ENCODE measurements at regions not wholly inside any gene's neighbourhood (a gene's known extent, or its start where the extent isn't known, plus 50 kb on each side); places are given as distances from the start of the nearest gene placed in this dataset.

DNA sequence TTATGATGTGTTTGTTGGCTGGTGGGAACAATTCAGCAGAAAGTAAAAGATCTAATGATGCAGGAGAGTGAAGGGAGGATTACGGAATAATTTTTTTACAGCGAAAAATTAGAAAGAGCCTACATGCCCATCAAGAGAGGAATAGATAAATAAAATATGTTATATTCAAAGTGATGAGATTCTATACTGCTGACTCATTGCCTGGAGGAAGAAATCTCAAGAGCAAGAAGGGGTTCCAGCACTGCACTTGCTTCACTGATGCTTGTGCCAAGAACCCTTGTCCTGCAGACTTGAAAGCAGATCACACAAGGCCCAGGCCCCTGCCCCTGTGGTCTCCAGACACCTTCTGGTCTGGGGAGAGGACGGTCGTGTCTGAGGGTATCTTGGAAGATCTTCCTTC is 295.1 kb upstream of the POU3F1 start:
- Histone ChIP-seq H3K27ac (no peak overlapping the region), H3K4me1 (replicated peaks in 1 of 2) (no peaks in the 10 kb centered on the region), H3K36me3 (replicated peaks in 1 of 2) (no peaks in the 10 kb centered on the region), H3K9me3 (replicated peaks in 1 of 3) (no peaks in the 10 kb centered on the region), H3K4me3 (no peak overlapping the region), H3K27me3 (no peaks in the 10 kb centered on the region)
- DNase-seq, result no peak
- no peak for TF ChIP-seq POLR2A (IDR thresholded peaks at IDR 0.05)
- intact Hi-C loops (cut with DNase I), result no loop called here
- WGBS, 4 donors, result 62 to 84% (median 72%) methylated on average over 4 of the region's 4 CpGs

DNA sequence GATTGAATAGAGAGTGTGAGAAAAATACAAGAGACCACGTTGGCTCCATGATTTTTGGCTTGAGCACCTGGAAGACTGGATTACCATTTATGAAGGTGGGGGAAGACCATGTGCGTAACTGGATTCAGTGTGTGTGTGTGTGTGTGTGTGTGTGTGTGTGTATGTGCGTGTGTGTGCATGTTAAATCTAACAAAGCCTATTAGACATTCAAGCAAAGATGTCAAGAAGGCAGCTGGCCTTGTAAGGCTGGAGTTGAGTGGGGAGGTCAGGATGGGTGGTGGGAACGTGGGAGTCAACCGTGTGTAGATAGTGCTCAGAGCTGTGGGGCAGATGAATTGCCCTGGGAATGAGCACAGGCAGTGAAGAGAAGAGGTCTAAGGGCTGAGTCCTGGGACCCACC is 293.8 kb upstream of the POU3F1 start:
- Histone ChIP-seq H3K27me3 (no peaks in the 10 kb centered on the region), H3K9me3 (replicated peaks in 1 of 3) (no peaks in the 10 kb centered on the region), H3K4me1 (replicated peaks in 1 of 2) (no peaks in the 10 kb centered on the region), H3K4me3 (no peak overlapping the region), H3K27ac (no peak overlapping the region), H3K36me3 (replicated peaks in 1 of 2) (no peaks in the 10 kb centered on the region)
- WGBS, 4 donors, result 67 to 71% (median 69%) methylated on average over 5 of the region's 5 CpGs
- TF ChIP-seq, protein P1, sequence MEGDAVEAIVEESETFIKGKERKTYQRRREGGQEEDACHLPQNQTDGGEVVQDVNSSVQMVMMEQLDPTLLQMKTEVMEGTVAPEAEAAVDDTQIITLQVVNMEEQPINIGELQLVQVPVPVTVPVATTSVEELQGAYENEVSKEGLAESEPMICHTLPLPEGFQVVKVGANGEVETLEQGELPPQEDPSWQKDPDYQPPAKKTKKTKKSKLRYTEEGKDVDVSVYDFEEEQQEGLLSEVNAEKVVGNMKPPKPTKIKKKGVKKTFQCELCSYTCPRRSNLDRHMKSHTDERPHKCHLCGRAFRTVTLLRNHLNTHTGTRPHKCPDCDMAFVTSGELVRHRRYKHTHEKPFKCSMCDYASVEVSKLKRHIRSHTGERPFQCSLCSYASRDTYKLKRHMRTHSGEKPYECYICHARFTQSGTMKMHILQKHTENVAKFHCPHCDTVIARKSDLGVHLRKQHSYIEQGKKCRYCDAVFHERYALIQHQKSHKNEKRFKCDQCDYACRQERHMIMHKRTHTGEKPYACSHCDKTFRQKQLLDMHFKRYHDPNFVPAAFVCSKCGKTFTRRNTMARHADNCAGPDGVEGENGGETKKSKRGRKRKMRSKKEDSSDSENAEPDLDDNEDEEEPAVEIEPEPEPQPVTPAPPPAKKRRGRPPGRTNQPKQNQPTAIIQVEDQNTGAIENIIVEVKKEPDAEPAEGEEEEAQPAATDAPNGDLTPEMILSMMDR (IDR thresholded peaks at IDR 0.05), result no peak
- TF ChIP-seq POLR2A (IDR thresholded peaks at IDR 0.05), result no peak
- intact Hi-C loops (cut with DNase I), result no loop called here
- DNase-seq, result no peak

GRCh38 chr1:38337711-38338110 is 291.1 kb upstream of the POU3F1 start:
- Histone ChIP-seq H3K27ac (no peak overlapping the region), H3K36me3 (replicated peaks in 1 of 2) (no peaks in the 10 kb centered on the region), H3K9me3 (replicated peaks in 1 of 3) (no peaks in the 10 kb centered on the region), H3K4me1 (replicated peaks in 1 of 2) (no peaks in the 10 kb centered on the region), H3K4me3 (no peak overlapping the region), H3K27me3 (no peaks in the 10 kb centered on the region)
- 71 to 83% (median 81%) methylated on average over 5 of the region's 5 CpGs for WGBS, 4 donors
- no peak for DNase-seq
- no peak for TF ChIP-seq POLR2A (IDR thresholded peaks at IDR 0.05)
- intact Hi-C loops (cut with DNase I), result no loop called here

GRCh38 chr1:38336961-38337360 is 290.4 kb upstream of the POU3F1 start:
- WGBS, 4 donors, result 74 to 75% (median 74%) methylated on average over 6 of the region's 6 CpGs
- no peak for DNase-seq
- no peaks in the 10 kb centered on the region for H3K27me3 ChIP-seq

DNA sequence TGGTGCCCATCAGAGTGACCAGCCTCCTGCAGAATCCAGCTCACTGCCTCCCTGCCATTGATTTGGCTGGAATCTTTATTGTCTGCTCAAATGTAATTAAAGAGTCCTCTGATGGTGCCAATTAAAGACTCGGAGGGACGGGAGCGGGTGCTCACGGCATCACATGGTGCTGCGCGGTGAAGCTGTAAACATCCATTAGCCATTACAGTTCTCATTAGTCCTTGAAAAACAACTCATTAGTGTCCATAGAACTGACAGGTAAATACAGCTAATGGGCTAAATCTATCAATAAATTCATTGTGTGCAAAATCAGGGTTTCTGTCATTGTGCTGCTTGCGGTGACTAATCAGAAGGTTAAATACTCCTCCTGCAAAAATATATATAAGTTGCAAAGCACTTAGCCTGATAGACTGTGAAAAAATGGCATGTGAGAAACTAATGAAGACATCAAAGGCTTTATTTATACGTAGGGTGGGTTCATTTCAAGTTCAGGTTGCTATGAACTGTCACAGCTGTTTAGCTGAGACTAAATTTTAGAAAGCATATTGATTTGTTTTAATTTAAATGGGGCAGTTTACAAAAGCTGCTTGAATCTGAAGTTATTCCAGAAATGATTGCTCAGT is 289.8 kb upstream of the POU3F1 start:
- no peak overlapping the region for H3K27ac ChIP-seq
- no peak for DNase-seq
- no peak overlapping the region for H3K4me3 ChIP-seq
- 79 to 90% (median 87%) methylated on average over 8 of the region's 8 CpGs for WGBS, 4 donors
- H3K4me1 ChIP-seq (replicated peaks in 1 of 2), result no peaks in the 10 kb centered on the region
- intact Hi-C loops (cut with DNase I), result no loop called here
- H3K27me3 ChIP-seq, result no peaks in the 10 kb centered on the region
- no peaks in the 10 kb centered on the region for H3K9me3 ChIP-seq (replicated peaks in 1 of 3)
- TF ChIP-seq POLR2A (IDR thresholded peaks at IDR 0.05), result no peak
- TF ChIP-seq, protein P1 (IDR thresholded peaks at IDR 0.05), result no peak
- no peaks in the 10 kb centered on the region for H3K36me3 ChIP-seq (replicated peaks in 1 of 2)

More at GRCh38 chr1:38336961-38337360, 290.4 kb upstream of the POU3F1 start:
- Histone ChIP-seq H3K9me3 (replicated peaks in 1 of 3) (no peaks in the 10 kb centered on the region), H3K4me1 (replicated peaks in 1 of 2) (no peaks in the 10 kb centered on the region), H3K36me3 (replicated peaks in 1 of 2) (no peaks in the 10 kb centered on the region), H3K27ac (no peak overlapping the region), H3K4me3 (no peak overlapping the region)
- TF ChIP-seq, protein P1 (IDR thresholded peaks at IDR 0.05), result no peak
- TF ChIP-seq POLR2A (IDR thresholded peaks at IDR 0.05), result no peak
- intact Hi-C loops (cut with DNase I), result no loop called here

Measured in adrenal gland (tissue), 9 donors.